GM18909 (cell line): ENCODE measurements at regions not wholly inside any gene's neighbourhood (a gene's known extent, or its start where the extent isn't known, plus 50 kb on each side); places are given as distances from the start of the nearest gene placed in this dataset.
"Not testable (repeated sequence)": the region's sequence is repeated elsewhere in the genome, so short reads cannot be mapped to it uniquely, and the experiment has no call there.

Experiments used
- ATAC-seq: cut with Tn5 transposase; IDR thresholded peaks from one replicate; pipeline ENCODE4 v1.9.1; 2021; ENCODE audit warnings: mild to moderate bottlenecking; ENCODE audit not compliant: unreplicated experiment, poor library complexity

DNA sequence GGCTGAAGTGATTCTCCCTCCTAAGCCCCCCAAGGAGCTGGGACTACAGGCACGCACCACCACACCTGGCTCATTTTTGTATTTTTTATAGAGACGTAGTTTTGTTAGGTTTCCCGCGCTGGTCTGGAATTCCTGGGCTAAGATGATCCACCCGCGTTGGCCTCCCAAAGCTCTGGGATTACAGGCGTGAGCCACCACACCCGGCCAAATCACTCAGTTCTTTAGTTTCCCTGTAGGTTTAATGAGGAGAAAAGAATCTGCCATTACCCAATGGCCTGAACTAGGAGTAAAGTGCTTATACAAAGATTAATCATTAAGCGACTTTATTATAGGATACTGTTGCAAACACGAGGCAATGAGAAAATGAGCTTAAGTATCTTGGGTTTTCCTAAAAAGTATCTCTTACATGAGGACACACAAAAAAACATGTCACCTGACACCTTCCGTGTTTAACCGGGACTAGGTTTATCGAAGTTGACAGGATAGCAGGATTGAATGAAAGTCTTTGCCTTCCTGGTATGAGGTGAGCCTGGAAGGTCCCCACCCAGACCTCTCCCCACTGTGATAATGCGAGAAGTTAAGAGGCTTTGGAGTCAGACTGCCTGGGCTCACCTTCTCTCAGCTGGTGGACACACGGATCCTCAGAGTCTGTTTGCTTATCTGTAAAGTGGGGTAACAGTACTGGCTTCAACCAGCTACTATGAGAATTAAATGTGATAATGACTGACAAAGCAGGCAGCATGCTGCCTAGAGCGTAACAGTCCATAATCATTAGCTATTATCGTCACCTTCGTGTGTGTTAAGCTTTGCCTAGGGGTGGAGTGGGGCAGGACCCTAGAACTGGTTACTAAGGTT, 133.5 kb upstream of the KRAS start:
- ATAC-seq, result no peak

DNA sequence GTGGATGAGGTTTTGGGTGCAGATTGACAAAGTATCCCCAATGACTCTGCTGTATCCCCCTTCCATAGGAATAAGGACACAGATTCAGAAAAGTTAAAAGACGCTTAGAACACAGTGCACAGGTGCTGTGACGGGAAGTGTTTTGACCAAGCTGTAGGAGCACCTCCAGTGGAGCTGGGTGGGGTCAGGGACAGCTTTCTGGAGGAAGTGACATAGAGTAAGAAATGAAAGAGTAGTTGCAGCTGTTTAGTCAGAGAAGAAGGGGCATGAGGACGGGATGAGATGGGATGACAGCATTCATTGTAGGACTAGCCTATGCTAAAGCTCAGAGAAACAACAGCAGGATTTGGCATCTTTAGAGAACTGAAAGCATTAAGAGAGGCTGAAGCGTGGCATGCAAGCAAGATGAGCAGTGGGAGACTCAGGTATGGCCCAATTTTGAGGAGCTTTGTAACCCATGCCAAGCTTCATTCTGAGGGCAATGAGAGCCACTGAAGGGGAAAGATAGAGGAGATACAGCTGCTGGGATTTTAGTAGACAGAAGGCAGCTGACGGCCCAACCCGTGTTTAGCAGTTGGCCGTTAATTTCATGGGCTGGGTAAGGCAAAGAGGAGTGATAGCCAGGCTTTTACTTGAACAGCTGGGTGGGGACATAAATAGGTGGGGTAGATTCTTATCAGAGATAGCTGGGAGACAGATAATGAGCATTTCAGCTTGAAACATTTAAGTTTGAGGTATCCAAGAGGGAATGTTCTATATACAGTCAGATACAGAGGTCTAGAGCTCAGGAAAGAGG, 131.8 kb upstream of the KRAS start:
- ATAC-seq, result no peak

DNA sequence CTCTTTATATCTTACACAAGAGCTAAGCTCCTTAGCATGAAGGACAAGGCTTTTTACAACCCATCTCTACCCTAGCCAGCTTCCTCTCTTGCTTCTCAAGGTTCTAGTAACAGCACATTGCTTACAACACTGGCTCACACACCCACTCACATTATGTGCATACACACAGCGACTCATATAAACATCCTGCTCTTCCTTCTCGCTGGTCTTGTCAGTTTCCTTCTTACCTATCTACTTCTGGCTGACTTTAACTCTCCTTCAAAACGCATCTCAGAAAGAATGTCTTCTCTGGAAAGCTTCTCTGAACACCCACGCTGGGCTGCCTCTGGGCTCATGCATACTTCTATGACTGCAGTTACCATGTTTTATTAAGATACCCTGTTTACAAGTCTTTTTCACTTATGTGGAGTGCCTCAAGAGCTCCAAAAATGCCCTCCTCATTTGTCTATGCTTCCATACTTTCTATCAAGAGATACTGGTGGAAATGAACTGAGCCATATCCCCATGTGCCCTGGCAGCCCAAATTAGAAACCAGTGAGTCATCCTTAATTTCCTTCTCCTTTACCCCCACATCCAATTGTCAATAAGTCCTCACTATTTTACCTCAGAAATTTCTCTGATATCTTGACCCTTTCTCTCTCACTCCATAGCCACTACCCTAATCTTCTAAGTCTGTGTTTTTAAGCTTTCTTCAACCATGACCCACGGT, 126.9 kb upstream of the KRAS start:
- ATAC-seq, result peak; percentile 61

DNA sequence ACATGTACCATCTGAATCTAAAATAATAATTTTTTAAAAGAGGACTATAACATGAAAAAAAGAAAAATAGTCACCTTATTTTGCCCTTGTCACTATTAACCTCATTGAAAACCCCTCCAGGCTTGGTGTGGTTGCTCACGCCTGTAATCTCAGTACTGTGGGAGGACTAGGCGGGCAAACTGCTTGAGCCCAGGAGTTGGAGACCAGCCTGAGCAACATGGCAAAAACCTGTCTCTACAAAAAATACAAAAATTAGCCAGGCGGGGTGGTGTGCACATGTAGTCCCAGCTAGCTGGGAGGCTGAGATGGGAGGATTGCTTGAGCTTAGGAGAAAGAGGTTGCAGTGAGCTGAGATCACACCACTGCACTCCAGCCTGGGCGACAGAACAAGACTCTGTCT, 126.3 kb upstream of the KRAS start:
- no peak for ATAC-seq

DNA sequence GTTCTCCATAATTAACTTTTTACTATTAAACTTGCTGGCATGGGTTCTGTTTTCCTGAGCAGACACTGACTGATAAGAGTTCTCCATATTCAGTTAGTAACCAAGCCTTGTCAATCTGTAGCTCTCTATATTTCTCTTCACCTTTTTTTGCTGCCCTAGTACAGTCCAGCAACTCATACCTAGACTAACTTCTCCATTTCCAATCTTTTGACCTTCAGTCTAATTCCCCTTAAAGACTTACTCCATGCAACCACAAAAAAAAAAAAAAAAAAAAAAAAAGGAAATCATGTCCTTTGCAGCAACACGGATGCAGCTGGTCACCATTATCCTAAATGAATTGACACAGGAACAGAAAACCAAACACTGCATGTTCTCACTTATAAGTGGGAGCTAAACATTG, 125.7 kb upstream of the KRAS start:
- ATAC-seq, result no peak

DNA sequence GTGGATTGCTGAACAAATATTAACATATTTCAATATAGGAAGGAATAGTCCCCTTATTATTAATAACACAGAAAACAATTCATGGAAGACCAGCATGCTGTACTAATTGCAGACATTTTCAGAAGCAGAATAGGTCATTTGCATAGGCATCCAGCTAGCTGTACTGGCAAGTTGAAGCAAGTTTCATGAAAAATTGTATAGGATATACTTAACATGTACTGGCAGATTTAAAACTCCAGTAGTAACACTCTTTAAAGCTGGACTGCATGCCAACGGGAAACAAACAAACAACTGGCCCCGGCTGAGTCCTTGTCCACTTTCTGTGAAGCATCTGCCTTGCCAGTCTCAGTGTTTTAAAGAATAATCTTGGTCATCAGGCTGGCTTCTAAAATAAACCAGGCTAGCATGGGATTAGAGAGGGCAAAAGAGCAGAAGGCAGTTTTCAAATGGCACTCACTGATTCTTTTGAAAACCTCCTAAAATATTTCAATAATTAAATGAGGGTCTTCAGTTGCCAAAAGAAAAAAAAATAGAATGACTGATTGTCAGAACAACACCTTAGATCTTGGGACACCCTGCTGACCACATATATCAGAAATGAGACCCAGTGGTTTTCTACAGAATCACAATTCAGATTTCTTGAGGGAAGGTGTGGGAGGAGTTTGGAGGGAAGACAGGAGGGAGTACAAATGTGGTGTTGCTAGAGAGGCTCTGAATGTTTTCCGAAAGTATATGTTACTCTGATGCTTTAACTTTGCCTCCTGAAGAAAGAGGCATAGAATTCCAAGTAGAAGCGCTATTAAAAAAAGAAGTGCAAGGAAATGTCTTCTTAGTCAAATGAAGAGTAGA, 122.5 kb upstream of the KRAS start:
- ATAC-seq, result no peak

DNA sequence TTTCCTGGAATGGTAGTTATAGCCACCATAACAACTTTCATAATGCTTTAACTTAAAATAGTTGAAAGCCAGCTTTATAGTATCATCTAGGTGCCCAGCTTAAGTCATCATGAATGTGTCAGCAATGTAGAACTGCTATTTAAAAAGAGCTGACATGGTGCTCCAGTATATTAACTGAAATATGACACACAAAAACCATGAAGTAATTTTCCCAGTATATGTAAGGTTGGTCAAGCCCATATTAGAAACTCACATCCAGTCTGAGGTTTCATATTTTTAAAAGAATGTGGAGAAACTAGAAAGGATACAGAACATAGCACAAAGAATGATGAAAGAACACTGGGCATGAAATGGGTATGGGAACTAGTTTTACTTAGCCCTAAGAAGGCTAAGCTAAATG, 121.3 kb upstream of the KRAS start:
- ATAC-seq, result no peak

DNA sequence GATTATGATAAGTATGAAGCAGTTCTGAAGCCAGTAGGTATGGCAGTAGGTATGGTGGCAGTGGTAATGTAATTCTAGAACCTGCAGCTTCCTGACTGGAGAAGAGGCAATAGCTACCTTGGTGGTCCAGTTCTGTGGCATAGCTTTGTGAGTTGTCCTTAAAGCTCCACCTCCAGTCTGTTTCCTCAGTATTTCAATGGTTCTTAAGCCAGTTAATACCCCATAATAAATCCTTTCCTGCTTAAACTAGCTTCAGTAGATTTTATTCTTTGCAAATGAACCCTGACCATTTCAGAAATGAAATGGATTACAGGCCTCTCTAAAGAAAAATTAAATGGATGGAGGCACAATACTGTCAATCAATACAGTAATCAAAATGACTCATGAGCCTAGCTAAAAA, 117.8 kb upstream of the KRAS start:
- no peak for ATAC-seq

DNA sequence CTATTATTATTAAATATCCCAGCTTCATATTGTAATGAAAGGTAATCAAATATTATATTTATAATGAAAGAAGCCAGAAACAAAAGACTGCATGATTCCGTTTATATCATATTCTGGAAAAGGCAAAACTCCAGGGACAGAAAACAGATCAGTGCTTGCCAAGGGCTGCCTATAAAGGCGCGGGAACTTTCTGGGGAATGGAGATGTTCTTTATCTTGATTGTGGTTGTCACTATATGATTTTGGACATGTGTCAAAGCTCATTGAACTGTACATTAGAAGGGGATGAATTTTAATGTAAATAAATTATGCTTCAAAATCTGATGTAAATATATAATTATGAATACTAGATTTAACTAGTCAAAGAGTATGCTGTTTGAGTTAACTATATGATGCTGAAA, 115.4 kb upstream of the KRAS start:
- ATAC-seq, result no peak

DNA sequence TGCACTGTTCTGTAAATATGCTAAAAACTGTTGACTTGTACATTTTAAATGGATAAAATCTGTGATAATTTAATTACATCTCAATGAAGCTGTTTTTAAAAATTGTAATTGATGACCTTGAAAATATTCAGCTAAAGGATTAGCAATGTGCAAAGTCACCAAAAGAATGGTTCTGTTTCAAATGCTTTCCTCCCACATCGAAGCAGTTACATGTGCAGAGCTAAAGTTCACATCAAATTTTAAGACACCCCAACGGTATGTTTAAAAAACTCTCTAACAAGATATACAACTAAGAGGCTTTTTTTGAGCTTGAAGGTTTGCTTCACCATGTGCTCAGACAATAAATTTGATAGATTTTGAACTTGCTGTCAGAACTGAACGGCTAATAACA, 114.6 kb upstream of the KRAS start:
- peak; percentile 19 for ATAC-seq

DNA sequence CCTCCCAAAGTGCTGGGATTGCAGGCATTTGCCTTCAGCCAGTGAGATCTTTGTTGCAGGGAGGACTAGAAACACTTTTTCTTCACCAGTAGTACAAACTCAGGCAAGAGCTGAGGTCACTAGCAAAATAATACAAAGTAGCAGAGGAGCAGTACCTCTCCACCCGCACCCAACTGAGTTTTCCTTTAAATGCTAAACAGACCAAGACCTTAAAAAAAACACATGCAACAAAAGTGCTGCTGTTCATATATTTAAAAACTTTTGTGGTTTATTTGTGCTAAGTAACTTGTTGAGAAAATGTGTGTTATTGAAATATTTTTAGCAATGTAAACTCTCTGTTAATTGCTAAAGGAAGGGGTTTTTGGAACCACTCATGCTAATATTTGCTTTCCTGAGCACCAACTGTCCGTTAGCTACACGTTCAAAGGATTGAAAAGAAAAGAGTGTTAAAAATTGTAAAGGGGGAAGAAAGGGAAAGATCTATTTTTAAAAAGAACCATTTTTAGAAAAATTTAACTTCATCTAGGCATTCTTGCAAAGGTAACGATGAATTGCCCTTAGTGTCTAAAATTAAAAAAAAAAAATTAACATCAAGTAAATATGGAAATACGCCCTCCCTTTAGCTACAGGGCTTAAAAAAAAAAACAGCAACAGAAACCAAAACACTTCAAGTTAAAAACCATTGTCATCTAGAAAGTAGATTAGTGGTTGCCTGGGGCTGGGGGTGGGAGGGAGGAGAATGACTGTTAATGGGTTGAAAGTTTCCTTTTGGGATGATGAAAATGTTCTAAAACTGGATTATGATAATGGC, 114.0 kb upstream of the KRAS start:
- ATAC-seq, result peak; percentile 87

DNA sequence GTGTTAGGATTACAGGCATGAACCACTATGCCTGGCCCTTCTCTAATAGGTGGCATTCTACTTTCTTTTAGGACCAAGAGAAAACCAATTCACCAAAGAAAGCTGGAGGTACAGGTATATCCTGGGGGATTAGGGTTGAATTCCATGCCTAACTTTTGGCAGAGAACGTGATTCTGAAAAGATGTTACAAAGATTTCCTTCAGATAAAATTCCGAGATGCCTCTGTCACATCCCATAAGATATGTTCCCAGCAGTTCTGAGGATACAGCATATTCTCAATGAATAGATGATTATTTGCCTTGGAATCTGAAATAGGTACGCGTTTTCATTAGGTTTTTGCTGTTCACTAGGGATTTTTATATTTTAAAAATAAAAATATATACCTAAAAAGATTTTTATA, 111.9 kb upstream of the KRAS start:
- no peak for ATAC-seq

DNA sequence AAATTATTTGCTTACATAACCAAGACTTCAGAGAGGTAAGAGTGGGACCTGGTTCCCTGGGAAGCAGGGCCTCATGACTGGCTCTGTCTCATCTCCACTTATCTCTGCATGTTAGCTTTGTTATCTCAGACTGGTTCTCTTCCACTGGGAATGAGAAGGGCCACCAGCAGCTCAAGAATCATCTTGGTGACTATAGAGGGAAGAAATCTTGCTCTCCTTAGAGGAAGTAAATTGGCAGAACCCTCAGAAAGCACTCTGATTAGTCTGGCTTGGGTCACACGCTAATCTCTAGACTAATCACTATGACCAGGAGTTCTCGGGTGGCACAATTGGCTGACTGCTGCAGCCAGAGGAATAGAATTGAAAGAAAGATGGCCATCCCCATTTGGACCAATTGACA, 110.8 kb upstream of the KRAS start:
- ATAC-seq, result no peak

DNA sequence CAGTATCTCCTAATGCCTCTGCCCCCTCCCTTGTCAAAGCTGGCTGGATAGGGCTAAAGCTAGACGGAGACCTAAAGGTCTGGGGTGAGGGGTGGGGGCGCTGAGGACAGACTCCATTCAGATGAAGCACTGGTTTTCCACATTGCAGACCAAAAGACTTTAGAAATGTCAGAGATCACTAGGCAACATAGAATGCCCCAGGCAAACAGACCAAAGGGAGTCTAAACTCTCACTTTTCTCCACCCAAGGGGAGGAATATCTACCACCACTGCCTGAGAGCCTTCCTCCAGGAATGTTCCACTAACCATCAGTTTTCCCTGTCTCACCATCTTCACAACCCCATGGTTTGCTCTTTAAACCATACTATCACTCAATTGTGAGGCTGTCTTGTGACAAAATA, 106.9 kb upstream of the KRAS start:
- no peak for ATAC-seq

DNA sequence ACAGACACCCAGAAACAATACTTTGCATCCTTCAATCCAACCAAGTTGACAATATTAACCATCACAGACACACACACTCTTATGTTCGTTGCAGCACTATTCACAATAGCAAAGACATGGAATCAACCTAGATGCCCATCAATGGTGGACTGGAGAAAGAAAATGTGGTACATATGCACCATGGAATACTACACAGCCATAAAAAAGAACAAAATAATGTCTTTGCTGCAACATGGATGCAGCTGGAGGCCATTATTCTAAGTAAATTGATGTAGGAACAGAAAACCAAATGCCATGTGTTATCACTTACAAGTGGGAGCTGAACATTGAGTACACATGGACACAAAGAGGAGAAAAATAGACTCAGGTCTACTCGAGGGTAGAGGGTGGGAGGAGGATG, 102.2 kb upstream of the KRAS start:
- ATAC-seq, result not testable (repeated sequence)

DNA sequence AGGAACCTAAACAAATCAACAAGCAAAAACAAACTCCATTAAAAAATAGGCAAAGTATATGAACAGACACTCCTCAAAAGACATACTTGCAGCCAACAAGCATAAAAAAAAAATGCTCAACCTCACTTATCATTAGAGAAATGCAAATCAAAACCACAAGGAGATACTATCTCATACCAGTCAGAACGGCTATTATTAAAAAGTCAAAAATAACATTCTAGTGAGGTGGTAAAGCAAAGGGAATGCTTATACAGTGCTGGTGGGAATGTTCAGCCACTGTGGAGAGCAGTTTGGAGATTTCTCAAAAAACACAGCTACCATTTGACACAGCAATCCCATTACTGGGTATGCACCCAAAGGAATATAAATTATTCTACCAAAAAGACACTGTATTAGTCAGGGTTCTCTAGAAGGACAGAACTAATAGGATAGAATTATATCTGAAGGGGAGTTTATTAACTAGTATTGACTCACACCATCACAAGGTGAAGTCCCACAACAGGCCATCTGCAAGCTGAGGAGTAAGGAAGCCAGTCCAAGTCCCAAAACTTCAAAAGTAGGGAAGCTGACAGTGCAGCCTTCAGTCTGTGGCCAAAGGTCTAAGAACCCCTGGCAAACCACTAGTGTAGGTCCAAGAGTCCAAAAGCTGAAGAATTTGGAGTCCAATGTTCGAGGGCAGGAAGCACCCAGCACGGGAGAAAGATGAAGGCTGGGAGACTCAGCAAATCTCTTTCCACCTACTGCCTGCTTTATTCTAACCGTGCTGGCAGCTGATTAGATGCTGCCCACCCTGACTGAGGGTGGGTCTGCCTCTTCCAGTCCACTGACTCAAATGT, 101.6 kb upstream of the KRAS start:
- no peak for ATAC-seq

DNA sequence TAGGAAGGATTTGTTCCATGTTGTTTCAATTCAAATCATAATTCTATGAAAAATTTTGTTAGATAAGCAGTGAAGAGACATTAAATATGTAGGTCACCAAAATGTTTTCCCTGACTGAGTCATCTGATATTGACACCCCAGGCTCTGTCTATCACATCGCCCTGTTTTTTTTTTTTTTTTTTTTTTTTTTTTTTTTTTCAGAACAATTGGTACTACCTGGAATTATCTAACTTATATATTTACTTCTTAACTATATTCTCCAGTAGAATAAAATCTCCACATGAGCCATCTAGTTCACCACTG, 97.8 kb upstream of the KRAS start:
- ATAC-seq, result no peak

DNA sequence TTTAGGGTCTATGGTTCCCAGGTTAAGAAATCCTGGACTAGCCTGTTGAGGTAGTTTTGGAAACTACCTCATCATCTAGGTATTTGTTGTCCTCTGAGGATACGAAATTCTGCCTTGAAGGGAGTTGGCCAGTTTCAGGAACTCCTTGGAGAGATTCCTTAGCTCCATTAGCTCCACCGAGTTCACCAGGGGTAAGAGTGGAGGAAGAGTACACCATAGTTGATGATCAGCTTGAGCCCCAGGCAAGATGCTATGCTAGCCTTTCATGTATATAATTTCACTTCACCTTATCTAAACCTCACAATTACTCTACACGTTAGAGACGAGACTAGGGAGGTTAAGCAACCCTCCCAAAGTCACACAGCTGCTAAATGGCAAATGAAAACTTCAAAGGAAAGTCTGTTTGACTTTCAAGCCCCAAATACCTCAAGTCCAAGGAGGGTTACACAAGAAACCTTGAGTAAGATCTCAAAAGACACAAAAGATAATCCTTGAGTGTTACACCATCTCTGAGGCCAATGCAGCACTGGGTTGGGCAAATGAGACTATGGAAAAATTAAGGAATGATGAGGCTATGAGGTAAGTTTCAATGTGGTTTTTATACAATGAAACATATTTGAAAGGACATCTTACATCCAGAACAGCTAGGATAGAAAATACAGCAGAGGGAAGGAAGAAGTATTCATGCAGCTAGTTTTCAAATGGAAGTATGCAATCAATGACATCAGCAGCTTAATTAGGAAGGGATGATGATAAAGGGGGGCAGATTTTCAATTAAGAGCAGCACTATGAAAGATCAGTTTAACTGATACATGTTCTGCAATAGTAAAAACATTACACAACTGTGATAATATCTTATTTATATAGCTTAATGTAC, 97.2 kb upstream of the KRAS start:
- no peak for ATAC-seq
